AG09309 (cell line): ENCODE measurements at regions not wholly inside any gene's neighbourhood (a gene's known extent, or its start where the extent isn't known, plus 50 kb on each side); places are given as distances from the start of the nearest gene placed in this dataset.
"Not testable (repeated sequence)": the region's sequence is repeated elsewhere in the genome, so short reads cannot be mapped to it uniquely, and the experiment has no call there.

Source experiments
- DNase-seq: peaks from one replicate; pipeline ENCODE4 v3.0.0-alpha.2; 2010; ENCODE audit warnings: low read depth
- H3K4me3 ChIP-seq: 2 replicates; pipeline ENCODE4 v1.5.1; 2011; ENCODE audit warnings: mild to moderate bottlenecking, low read depth, low read length, moderate library complexity; ENCODE audit not compliant: control insufficient read depth
- TF ChIP-seq, protein P1 (sequence below): IDR thresholded peaks from 2 replicates; pipeline ENCODE4 v1.5.1; 2011; ENCODE audit warnings: mild to moderate bottlenecking, low read depth, low read length, inconsistent platforms; ENCODE audit not compliant: insufficient read depth, control insufficient read depth; ENCODE audit errors: missing control alignments

DNA sequence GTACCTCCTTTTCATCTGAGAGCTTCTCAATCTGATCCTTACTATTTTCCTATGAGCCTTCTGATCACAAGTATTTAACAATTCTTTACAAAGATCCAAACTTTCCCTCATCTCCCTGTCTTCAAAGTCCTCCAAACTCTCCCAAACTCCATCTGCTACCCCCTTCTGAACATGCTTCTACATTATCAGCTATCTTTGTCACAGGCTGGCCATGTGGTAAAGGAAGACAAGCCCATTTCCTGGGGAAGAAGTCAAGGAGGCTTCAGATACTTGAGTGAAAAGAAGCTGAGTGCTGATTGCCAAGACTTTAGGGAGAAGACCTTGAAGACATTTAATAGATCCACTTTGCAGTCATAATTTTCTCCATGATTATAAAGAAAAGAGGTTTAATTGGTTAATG is 231.4 kb downstream of the CWH43 start:
- DNase-seq, result no peak
- TF ChIP-seq, protein P1, sequence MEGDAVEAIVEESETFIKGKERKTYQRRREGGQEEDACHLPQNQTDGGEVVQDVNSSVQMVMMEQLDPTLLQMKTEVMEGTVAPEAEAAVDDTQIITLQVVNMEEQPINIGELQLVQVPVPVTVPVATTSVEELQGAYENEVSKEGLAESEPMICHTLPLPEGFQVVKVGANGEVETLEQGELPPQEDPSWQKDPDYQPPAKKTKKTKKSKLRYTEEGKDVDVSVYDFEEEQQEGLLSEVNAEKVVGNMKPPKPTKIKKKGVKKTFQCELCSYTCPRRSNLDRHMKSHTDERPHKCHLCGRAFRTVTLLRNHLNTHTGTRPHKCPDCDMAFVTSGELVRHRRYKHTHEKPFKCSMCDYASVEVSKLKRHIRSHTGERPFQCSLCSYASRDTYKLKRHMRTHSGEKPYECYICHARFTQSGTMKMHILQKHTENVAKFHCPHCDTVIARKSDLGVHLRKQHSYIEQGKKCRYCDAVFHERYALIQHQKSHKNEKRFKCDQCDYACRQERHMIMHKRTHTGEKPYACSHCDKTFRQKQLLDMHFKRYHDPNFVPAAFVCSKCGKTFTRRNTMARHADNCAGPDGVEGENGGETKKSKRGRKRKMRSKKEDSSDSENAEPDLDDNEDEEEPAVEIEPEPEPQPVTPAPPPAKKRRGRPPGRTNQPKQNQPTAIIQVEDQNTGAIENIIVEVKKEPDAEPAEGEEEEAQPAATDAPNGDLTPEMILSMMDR, result no peak
- no peak overlapping the region for H3K4me3 ChIP-seq

DNA sequence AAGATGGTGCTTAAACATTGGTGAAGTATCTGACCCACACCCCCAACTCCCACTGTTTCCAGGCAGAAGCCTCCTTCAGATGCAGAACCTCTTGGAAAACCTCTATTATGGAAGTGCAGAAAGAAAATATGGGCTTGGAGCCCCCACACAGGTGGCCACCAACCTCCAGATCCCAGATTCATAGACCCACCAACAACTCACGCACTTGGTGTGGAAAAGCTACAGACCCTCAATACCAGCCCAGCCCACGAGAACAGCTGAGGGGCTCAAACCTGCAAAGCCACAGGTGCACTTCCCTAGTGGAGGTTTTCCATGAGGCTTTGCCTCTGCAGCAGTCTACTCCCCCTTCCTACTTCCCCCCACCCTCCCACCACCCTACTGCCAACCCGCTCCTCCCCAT is 232.0 kb downstream of the CWH43 start:
- DNase-seq, H3K4me3 ChIP-seq: not testable (repeated sequence)

DNA sequence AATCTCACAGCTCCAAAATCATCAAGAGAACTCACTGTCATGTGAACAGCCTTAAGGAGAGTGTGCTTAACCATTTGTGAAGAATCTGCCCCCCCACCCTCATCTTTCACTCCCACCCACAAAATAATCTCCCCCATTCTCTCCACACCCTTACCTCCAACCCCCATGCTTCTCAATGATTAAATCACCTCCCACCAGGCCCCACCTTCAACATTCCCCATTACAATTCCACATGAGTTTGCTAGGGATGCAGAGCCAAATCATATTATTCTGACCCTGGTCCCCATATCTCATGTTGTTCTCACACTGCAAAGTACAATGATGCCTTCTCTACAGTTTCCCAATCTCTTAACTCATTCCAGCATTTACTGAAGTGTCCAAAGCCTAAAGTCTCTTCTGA is 232.9 kb downstream of the CWH43 start:
- not testable (repeated sequence) for H3K4me3 ChIP-seq, DNase-seq

DNA sequence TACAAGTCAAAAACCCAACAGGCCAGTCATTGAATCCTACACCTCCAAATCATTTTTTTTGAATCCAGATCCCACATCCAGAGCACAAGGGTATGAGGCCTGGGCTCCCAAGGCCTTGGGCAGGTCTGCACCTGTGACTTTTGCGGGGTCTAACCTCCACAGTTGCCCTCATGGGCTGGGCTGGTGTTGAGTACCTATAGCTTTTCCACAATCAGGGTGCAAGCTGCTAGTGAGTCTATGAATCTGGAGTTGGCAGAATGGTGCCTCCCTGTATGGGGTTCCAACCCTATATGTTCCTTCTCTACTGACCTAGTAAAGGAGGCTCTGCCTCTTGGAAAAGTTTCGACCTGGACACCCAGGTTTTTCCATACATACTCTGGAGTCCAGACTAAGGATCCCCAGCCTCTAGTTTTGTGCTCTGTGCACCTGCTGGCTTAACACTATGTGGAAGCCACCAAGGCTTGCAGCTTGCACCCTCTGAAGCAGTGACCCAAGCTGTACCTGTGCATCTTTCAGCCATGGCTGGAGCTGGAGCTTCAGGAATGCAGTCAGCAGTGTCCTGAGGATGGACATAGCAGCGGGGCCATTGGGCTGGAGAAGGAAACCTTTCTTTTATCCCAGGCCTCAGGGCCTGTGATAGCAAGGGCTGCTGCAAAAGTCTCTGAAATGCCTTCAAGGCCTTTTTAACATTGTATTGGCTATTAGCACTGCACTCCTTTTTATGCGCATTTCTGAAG is 233.6 kb downstream of the CWH43 start:
- not testable (repeated sequence) for H3K4me3 ChIP-seq, DNase-seq

DNA sequence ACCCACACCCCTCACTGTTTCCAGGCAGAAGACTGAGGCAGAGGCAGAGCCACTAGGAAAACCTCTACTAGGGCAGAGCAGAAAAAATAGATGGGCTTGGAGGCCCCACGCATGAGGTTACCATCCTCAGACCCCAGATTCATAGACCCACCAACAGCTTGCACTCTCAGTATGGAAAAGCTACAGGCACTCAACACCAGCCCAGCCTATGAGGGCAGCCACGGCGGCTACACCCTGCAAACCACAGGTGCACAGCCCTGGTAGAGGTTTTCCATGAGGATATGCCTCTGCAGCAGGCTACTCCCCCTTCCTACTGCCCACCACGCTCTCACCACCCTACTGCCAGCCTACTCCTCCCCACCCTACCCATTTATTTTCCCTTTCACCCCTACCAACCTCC is 235.1 kb downstream of the CWH43 start:
- TF ChIP-seq, protein P1, result no peak
- no peak overlapping the region for H3K4me3 ChIP-seq
- DNase-seq, result no peak

DNA sequence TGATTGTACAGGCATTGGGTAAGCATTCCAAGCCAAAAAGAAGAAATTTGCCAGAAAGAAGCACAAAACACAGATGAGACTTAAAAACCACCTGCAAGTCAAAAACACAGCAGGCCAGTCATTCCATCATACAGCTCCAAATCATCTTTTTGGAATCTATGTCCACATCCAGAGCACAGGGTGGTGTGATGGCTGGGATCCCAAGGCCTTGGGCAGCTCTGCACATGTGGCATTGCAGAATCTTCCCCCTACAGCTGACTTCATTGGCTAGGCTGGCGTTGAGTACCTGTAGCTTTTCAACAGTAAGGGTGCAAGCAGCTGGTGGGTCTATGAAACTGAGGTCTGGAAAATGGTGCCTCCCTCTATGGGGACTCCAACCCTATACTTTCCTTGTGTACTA is 236.7 kb downstream of the CWH43 start:
- DNase-seq, H3K4me3 ChIP-seq: not testable (repeated sequence)

DNA sequence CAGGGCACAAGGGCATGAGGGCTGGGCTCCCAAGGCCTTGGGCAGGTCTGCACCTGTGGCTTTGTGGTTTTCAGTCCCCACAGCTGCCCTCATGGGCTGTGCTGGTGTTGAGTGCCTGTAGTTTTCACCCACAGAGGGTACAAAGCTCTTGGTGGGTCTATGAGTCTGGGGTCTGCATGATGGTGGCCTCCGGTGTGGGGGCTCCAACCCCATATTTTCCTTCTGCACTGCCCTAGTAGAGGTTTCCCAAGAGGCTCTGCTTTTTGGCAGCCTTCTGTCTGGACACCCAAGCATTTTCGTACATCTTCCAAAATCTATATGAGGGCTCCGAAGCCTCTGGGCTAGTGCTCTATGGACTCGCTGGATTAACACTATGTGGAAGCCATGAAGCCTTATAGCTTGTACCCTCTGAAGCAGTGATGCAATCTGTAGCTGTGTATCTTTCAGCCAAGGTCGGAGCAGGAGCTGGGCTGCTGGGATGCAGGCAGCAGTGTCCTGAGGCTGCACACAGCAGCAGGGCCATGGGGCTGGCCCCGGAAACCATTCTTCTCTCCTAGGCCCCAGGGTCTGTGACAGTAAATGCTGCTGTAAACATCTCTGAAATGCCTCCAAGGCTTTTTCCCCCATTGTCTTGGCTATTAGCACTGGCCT is 240.3 kb downstream of the CWH43 start:
- DNase-seq, H3K4me3 ChIP-seq: not testable (repeated sequence)

DNA sequence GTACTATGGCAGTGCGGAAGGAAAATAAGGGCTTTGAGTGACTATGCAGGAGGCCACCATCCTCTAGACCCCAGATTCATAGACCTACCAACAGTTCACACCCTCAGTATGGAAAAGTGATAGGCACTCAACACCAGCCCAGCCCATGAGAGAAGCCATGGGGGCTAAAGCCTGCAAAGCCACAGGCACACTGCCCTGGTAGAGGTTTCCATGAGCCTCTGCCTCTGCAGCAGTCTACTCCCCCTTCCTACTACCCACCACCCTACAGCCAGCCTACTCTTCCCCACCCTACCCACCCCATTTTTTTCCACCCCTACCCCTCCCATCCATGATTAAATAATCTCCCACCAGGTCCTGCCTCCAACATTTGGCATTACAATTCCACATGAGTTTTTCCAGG is 241.9 kb downstream of the CWH43 start:
- not testable (repeated sequence) for H3K4me3 ChIP-seq, DNase-seq

DNA sequence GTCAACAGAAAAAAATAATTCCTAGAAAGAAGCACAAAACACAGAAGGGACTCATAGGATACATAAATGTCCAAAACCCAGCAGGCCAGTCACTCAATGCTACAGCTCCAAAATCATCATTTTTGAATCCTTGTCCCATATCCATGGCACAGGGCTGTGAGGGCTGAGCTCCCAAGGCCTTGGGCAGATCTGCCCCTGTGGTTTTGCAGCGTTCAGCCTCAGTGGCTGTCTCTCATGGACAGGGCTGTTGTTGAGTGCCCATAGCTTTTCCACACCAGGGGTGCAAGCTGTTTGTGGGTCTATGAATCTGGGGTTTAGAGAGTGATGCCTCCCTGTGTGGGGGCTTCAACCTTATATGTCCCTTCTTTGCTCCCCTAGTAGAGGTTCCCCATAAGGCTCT is 243.2 kb downstream of the CWH43 start:
- not testable (repeated sequence) for H3K4me3 ChIP-seq, DNase-seq

DNA sequence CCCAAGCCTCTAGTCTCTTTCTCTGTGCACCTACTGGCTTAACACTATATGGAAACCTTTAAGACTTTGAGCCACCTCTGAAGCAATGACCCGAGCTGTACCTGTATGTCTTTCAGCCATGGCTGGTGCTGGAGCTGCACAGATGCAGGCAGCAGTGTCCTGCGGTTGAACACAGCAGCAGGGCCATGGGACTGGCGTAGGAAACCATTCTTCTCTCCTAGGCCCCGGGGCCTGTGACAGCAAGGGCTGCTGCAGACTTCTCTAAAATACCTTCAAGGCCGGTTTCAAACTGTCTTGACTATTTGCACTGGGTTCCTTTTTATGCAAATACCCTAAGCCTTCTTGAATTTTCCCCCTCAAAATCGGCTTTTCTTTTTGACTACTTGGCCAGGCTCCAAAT is 243.6 kb downstream of the CWH43 start:
- not testable (repeated sequence) for DNase-seq, H3K4me3 ChIP-seq

DNA sequence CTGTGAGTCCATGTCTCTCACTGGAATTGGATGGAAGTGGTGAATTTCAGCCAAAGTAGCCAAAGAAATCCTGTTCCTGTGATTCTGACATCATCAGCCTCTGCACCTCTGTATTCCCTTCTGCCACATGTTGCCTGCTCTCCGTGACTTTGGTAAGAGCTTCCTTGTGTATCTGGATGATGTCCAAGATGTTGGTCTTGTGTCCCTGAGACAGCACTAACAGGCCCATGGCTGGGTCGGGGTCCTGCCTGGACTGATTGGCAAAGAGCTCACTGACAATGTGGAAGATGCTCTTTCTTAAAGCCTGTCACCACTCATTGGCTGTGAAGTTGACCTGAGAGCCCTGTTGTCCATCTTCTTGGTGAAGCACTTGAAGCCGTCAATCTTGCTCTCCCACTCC is 247.3 kb downstream of the CWH43 start:
- H3K4me3 ChIP-seq, DNase-seq: not testable (repeated sequence)

DNA sequence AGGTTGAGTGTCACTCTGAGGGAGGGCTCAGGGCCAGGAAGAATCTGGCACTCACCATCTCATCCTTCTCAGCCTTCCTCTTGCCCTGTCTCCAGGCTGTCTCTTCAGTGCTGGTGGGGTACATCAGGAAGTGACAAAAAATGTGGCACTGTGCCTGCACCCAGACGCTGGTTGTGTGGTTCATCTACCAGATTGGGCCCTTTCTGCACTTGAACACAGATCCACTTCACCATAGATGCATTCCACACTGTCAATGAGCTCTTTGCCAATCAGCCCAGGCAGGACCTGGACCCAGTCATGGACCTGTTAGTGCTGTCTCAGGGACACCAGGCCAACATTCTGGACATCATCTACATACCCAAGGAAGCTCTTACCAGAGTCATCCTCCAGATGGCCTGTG is 247.7 kb downstream of the CWH43 start:
- not testable (repeated sequence) for DNase-seq, H3K4me3 ChIP-seq

DNA sequence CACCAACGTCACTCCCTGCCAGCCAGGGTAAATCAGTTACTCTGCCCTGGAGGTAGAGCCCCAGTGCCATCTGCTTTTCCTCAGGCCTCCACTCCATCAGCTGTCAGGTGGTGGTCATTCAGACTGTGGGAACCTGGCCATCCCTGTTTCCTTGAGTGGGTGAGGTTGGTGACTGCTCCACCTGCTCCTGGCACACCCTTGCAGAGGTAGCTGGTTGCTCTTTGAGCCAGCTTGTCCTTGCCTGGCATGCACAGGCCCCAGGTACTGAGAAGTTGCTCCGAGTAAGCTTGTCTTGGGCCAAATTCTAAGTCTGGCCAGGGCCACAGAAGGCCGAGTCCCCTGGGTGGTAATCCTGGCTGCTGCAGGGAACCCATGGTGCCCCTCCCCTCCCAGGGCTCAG is 248.3 kb downstream of the CWH43 start:
- H3K4me3 ChIP-seq, DNase-seq: not testable (repeated sequence)

DNA sequence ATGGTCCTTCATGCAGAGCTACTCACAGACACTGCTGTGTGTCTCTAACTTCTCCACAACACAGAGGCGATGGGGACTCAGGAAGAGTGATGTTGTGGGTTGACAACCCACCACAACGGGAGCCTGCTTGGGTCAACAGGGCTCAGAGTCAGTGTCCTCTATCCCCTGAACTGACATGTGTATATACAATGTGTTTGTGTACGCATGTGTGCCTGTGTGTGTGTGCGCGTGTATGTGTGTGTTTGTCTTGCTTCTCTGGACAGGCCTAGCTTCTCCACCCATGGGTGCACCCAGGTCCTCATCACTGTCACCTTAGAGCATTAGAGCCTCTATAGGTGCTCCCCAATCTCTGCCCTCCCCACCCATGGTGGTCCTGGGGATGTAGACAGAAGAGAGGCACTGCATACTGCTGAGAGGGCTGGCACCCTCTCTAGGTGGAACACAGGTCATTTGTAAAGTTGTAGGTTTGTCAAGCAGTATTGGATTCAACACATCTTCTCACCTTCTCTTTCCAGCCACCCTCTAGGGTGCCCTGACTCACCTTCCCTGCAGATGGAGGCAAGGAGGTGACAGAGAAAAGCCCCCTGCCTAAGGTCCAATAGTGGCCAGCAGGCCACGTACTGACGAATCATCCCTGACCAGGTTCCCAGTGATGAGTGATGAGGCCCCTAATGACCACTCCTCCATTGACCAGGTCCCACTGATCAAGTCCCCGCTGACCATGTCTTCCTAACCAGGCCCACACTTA is 249.5 kb downstream of the CWH43 start:
- not testable (repeated sequence) for H3K4me3 ChIP-seq, DNase-seq

DNA sequence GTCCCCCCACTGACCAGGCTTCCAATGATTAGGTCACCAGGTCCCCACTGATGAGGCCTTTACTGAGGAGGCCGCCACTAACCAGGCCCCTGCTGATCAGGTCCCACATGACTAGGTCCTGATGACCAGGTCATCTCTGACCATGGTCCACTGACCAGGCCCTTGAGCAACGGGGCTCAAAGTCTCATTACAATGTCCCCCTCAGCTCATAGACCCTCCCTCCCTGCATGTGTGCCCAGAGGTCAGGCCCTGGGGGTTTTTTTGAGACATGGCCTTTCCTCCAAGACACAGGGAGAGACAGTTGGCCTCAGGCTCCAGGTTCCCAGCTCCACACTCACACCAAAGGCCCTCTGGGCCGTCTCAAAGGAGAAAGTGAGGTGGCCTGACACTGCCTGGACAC is 250.4 kb downstream of the CWH43 start:
- H3K4me3 ChIP-seq, DNase-seq: not testable (repeated sequence)

DNA sequence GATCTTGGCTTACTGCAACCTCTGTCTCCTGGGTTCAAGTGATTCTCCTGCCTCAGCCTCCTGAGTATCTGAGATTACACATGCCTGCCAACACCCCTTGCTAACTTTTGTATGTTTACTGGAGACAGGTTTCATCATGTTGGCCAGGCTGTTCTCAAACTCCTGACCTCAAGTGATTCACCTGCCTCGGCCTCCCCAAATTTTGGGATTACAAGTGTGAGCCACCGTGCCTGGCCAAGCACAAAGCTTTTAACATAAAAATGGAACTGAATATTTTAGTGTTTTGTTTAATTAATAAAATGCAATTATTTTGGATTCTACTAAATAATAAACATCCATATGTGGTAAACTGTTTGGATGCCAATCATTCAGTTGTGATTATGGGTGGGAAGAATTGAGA is 255.2 kb downstream of the CWH43 start:
- not testable (repeated sequence) for DNase-seq, H3K4me3 ChIP-seq
